HG03571 (cell line): ENCODE measurements at regions not wholly inside any gene's neighbourhood (a gene's known extent, or its start where the extent isn't known, plus 50 kb on each side); places are given as distances from the start of the nearest gene placed in this dataset.
A peak's percentile ranks its signal among the peaks of the same experiment; 100 is the strongest.

Source experiments
- ATAC-seq: cut with Tn5 transposase; IDR thresholded peaks from one replicate; pipeline ENCODE4 v1.9.1; 2021; ENCODE audit not compliant: unreplicated experiment

- ATAC-seq, result no peak
Observed at GRCh38 chr2:88832311-88832991, 141.0 kb downstream of the RPIA start.

GRCh38 chr2:88832992-88833389 lies 141.5 kb downstream of the RPIA start:
- no peak for ATAC-seq

- no peak for ATAC-seq
Observed at GRCh38 chr2:88834376-88834775, 142.9 kb downstream of the RPIA start.

- no peak for ATAC-seq
Observed at GRCh38 chr2:88834866-88835265, 143.4 kb downstream of the RPIA start.

DNA sequence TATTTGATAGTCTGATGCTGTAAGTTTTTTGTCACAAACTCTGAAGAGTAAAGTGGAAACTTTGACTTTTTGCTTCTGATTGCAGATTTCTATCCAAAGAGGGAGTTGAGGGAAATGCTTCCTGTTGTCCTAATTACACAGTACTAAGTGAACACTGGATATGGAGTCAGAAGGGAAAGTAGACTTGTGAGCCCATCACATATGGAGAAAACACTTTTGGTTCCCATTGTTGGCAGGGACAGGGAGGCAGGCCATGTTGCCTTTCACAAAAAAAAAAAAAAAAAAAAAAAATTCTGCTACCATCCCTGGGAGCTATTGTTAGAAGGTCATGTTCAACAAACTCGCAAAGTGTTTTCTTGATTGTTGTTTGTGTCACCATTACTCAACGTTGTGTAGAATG lies 144.3 kb downstream of the RPIA start:
- ATAC-seq, result no peak

GRCh38 chr2:88836351-88836750 lies 144.9 kb downstream of the RPIA start:
- no peak for ATAC-seq

DNA sequence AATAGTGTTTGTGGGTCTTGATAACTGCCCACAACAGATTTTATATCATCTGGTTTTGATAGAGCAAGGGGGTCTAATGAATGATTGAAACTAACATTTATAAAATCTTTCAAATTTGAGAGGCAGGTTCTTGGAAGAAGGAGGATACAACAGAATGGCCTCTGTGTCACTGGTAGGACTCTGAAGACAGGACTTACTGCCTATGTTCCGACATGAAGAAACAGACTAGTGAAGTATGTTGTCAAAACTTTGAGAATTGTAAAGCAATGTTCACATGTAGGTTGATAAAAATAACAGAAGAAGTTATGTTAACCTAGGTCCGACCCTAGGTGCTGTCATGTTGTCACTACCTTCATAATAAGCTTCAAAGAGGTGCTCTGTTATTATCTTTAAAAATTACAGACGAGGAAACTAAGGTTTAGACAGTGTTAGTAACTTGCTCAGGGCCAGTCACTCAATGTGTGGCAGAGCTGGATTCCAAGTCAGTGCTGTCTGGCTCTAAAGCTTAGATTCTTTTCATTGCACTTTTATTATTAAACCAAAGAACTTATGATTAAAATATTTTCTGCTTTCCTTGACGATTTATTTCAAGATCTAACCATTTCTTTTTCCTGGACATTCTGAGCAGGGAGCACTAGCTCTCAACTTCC lies 146.2 kb downstream of the RPIA start:
- ATAC-seq, result no peak

GRCh38 chr2:88838165-88838635 lies 146.7 kb downstream of the RPIA start:
- ATAC-seq, result peak; percentile 77

- ATAC-seq, result no peak
Observed at GRCh38 chr2:88841224-88841929, 149.9 kb downstream of the RPIA start.

DNA sequence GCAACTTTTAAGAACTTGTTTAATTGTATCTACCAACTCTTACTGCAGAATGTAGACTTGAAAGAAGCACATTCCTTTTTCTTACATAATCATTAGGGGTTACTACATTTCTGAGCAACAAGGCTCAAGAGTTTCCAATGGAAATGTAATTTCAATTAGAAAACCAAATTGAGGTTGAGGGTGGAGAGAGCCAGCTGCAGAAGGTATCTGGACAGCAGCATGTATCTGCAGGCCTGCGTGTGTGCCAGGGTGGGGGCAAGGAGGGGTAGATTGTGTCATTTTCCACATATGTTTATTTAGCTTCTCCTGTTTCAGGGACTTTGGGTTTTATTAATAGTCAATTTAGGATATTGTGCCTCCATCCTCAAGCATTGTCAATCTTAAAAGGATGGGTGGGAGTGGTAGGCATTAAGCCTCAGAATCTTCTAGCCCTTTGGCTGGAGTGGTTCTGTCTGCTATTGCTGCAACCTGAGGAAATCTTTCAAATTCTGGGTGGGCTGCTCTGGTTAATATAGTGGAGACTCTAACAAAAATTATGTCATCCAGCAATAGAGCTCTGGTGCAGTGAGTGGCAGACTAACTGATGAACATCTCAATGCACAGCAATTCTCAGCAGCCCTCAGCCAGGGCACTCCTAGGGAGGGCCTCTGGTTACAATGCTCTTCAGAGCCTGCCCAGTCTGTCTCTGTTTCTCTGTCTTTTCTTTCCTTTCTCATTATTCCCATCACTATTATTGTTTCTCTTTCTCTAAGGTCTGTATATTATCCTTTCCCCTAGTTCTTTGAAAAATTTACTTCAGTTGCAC lies 151.4 kb downstream of the RPIA start:
- no peak for ATAC-seq

DNA sequence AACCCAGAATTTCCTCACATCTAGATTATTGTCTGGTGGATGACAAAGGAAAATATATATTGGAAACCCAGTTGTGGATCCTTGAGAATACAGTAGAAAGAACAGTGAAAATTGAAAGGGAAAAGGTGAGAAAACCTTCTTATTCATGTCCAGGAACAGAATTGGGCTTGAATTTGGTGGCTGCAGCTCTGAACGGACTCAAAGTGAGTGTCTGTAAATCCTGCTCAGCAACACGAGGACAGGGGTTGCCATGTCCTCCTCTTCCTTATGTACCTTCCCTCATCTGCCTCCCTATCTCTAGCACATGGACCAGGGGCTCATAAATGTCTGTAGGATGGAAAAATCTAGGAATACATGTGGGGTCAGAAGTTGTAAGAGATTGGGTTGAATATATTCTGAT lies 152.2 kb downstream of the RPIA start:
- no peak for ATAC-seq

- ATAC-seq, result no peak
Observed at GRCh38 chr2:88844960-88845359, 153.5 kb downstream of the RPIA start.

- peak; percentile 71 for ATAC-seq
Observed at GRCh38 chr2:88845772-88846661, 154.5 kb downstream of the RPIA start.

GRCh38 chr2:88852753-88853402 lies 161.4 kb downstream of the RPIA start:
- ATAC-seq, result no peak

DNA sequence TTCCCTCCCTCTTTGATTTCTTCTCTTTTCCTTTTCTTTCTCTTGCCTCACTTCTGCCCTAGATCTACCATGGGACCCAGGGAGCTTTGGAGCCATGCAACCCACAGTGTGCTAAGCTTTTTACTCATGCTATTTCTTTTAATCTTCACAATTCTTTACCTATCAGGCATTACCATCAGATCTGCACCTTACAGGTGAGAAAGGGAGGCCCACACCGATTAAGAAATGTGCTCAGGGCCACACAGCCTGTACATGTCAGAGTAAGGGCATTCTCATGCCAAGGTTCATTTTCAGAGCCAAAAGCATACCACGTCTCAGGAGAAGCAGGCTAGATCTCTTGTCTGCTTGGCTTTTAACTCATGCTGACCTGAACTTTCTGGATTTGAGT lies 161.9 kb downstream of the RPIA start:
- no peak for ATAC-seq

DNA sequence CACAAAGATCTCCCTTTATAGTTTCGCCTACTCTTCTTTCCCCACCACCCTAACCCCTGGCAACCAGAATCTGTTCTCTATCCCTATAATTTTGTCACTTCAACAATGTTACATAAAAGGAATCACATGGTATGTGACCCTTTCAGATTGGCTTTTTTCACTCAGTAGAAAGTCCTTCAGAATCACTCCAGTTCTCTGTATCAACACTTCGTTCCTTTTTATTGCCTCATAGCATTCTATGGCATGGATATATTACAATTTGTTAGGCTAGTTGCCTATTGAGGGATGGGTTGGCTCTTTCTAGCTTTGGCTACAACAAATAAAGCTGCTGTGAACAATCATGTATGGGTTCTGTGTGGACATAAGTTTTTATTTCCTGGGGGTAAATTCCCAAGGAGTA lies 163.1 kb downstream of the RPIA start:
- ATAC-seq, result no peak

DNA sequence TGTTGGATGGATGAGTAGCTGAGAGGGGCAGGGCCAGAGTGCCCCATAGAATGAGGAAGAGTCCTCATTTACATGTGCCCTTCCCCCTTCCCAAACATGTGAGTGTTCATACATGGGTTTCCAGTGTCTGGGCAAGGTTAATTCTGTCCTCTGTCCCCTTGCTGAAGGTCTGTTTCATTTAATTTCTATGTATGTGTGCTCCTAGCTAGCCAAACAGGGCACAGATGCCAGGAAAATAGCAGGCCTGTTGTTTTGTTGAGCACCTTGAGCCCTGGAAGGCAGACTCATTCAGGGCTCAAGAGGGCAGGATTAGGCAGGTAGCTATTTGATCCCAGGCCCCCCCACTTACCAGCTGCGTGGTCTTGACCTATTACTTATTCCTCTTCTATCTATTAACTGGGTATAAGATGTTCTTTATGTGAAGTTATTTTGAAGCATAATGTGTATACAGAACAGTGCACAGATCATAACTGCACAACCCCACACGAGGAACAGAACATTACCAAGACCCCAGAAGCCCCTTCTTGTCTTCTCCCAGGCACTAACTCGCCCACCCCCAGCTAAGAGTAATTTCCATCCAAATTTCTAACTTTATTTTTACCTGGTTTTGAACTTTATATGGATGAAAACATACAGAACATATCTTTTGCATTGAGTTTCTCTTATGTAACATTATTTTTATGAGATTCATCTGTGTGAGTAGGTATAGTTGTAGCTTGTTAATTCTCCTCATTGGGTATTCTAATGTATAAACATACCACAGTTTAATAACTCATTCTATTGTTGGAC lies 164.3 kb downstream of the RPIA start:
- ATAC-seq, result no peak

GRCh38 chr2:88856409-88857135 lies 165.1 kb downstream of the RPIA start:
- ATAC-seq, result no peak
